ENCODE measurements at regions not wholly inside any gene's neighbourhood (a gene's known extent, or its start where the extent isn't known, plus 50 kb on each side); places are given as distances from the start of the nearest gene placed in this dataset.

DNA sequence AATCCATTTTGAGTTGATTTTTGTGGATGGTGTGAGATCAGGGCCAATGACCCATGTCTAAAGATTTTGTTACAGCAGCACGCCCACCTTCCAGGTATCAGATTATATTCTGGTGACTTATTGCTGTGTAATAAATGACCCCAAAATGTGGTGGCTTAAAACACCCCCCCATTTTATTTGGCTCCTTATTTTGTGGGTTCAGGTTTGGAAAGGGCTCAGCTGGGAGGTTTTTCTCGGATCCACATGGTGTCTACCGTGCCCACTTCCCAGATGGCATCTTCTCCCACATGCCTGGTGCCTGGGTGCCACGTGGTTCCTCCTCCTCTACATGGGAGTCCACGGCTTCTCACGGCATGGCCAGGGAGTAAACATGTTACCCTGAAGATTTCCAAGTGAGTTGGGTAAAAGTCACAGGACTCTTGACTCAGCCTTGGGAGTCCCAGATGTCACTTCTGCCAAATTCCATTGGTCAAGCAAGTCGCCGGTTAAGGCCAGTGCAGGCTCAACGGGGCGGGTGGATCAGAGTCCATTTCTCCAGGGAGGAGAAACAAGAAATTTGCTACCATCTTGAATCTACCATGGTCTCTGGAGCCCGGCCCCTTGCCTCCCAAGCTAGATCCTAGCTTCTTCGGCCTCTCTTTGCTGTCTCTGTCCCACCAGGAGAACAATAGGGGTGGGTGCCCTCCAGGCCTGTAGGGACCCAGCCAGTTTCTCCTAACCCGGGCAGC lies 214.3 kb downstream of the KIF26A start:
- H3K27me3 Mint-ChIP-seq = peaks cover 0 to 11% (median 0%) of the 10 kb centered on the region in 5 donors
- peaks cover 0 to 3% (median 0%) of the 10 kb centered on the region in 9 donors for H3K9me3 Mint-ChIP-seq
- peak overlapping the region in 2 of 10 donors; percentile 38 to 63 for H3K27ac Mint-ChIP-seq
- no peak overlapping the region for H3K4me3 Mint-ChIP-seq
- peak in 1 of 10 donors; percentile 15 for DNase-seq
- ATAC-seq = no peak
- POLR2A ChIA-PET = no interaction called here
- no peaks in the 10 kb centered on the region for H3K36me3 Mint-ChIP-seq
- peaks cover 0 to 11% (median 6%) of the 10 kb centered on the region in 4 donors for H3K4me1 Mint-ChIP-seq

DNA sequence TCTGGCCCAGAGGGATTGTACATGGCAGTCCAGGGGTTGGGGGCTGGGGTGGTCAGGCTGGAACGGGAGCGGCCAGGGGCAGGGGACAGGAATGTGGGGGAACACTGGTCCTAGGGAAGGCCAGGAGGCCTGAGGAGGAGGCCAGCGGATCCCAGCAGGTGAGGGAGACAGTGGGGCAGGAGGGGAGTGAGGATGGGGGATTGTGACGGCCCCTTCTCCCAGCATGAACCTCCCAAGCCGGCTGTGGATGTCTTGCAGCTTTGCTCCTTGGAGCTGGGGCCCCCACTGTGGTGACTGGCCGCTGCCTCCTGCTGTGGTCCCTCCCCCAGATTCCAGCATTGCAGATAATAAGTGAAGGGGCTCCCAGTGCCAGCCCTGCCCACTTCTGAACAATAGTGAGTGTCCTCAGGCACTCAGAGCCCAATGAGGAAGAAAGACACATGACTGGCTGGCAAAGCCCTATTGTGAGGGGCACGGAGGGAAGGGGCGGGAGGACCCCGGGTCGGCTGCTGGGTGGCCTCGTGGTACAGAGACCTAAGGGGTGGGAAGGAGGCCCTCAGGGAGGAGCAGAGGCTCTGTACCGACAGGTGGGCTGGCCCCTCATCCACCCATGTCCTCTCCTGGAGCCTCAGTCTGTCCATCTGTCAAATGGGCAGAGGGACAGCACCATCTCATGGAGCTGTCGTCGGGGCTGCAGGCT lies 215.0 kb downstream of the KIF26A start:
- no peaks in the 10 kb centered on the region for H3K36me3 Mint-ChIP-seq
- peaks cover 0 to 11% (median 6%) of the 10 kb centered on the region in 4 donors for H3K4me1 Mint-ChIP-seq
- ATAC-seq (no peak), DNase-seq (peak in 1 of 10 donors; percentile 60)
- H3K9me3 Mint-ChIP-seq = peaks cover 0 to 3% (median 0%) of the 10 kb centered on the region in 9 donors
- H3K4me3 Mint-ChIP-seq = no peak overlapping the region
- POLR2A ChIA-PET = no interaction called here
- H3K27me3 Mint-ChIP-seq = peaks cover 0 to 11% (median 0%) of the 10 kb centered on the region in 5 donors
- peak overlapping the region in 3 of 10 donors; percentile 31 to 86 (median 75) for H3K27ac Mint-ChIP-seq

DNA sequence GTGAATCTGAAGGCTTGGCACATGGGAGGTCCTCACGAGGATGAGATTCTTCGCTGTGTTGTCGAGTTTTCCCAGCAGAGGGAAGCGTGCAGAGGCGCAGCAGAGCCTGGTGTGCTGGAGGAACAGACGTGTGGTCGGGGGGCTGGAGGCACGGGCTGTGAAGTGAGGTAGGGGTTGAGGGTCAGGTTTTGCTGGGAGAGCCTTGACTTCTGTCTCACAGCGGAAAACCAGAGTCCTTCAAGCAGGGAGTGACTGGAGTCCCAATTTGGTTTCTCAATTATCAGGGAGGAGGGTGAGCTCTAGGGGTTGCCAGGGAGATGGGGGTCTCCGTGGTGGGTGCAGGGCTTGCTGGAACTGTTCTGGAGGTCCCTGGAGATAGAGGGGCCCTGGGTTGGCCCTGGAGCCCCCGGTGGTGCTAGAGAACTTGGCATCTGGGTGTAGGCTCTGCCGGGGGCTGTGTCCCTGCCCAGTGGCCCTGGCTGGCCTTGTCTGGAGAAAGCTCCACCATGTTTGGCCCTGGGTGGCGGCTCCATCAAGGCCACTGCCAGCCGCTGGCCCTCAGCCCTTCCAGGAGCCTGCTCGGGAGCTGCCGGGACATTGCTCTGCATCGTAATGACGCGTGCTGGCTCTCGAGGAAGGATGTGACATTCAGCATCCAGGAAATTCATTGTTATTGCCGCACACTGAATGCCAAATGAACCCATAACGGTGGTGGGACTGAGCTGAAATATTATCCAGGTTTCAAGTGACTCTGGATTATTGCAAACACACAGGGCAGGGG lies 215.7 kb downstream of the KIF26A start:
- no peaks in the 10 kb centered on the region for H3K36me3 Mint-ChIP-seq

DNA sequence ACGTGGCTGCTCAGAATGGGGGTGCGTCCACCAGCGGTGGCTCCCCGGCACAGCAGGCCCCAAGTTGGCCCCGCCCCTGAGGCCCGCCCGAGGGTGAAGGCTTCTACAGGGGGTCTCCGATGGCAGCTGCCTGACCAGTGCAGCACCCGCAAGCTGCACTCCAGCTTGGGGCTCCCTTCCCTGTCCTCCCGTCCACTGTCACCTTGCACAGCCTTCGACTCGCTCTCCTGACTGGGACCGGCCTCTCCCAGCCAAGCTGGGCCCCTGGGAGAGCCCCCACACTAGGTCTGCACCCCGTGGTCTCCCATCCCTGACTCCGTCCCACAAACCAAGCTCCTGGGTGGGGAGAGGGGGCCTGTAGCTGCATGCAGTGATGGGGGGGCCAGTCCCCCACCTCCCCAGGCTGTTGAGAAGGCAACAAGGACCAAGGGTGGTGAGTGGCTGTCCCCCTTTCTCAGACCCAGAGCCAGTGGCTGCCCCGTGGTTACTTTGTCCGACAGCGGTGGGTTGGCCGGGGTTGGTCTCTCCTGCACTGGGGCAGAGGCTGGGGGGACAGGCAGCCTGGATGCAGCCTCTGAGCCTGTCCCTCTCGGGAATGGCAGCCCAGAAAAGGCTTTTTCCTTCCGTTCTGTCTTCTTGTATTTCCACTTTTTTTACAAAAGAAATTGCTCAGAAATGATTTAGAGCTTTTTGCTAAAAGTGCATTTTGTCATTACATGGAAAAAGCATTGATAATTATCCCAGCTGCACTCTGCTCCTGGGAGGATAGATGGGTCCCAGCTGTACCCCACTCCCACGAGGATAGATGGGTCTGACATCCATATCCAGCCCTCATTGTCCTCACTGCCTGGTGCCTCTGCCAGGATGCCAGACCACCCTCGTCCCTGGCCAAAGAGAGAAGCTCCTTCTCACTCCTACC lies 217.0 kb downstream of the KIF26A start:
- ATAC-seq = no peak
- Mint-ChIP-seq H3K4me1 (peaks cover 0 to 11% (median 5%) of the 10 kb centered on the region in 4 donors), H3K4me3 (peak overlapping the region in 1 of 10 donors; percentile 31), H3K36me3 (no peaks in the 10 kb centered on the region), H3K27ac (peak overlapping the region in 4 of 10 donors; percentile 15 to 45 (median 26)), H3K9me3 (peaks cover 0 to 3% (median 0%) of the 10 kb centered on the region in 9 donors), H3K27me3 (peaks cover 0 to 11% (median 0%) of the 10 kb centered on the region in 5 donors)
- POLR2A ChIA-PET = no interaction called here
- no peak for DNase-seq

More for the DNA sequence above, 215.7 kb downstream of the KIF26A start:
- Mint-ChIP-seq H3K27ac (peak overlapping the region in 6 of 10 donors; percentile 29 to 86 (median 49)), H3K9me3 (peaks cover 0 to 3% (median 0%) of the 10 kb centered on the region in 9 donors), H3K27me3 (peaks cover 0 to 11% (median 0%) of the 10 kb centered on the region in 5 donors), H3K4me1 (peaks cover 0 to 11% (median 6%) of the 10 kb centered on the region in 4 donors), H3K4me3 (no peak overlapping the region)
- ATAC-seq = no peak
- POLR2A ChIA-PET = no interaction called here
- peak in 1 of 10 donors; percentile 55 for DNase-seq

DNA sequence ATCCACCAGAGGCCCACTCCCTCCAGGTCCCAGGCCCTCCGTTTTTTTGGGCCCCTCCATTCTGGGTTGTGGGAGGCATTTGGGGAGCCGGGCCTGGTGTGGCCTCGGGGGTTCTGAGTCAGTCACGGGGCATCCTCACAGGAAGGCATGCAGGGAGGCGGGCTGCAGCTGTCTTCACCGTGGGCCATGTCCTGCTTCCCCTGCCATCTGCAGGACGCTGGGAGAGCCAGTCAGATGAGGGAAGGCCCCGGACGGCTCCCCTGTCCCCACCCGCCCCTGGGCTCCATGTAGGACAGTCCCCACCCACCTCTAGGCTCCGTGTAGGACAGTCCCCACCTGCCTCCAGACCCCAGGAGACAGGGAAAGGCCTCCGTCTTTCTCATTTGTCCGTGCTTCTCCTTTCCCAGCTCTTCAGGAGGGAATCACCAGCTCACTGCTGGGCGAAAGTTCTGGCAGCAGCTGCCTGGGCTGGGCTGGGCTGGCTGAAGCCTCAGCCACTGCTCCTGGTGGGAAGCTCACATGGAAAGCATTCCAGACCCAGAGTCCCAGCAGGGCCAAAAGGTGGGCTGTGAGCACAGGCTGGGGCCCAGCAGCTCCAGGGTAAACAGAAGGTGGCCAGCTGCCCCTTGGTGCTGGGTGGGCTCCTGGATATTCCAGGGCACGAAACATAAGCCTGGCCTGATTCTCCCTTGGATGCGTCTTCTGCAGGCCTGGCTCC lies 217.8 kb downstream of the KIF26A start:
- peak overlapping the region in 3 of 10 donors; percentile 28 to 62 (median 45) for H3K27ac Mint-ChIP-seq
- DNase-seq (peak in 1 of 10 donors; percentile 63), ATAC-seq (no peak)
- H3K27me3 Mint-ChIP-seq = peaks cover 0 to 11% (median 0%) of the 10 kb centered on the region in 5 donors
- no peaks in the 10 kb centered on the region for H3K36me3 Mint-ChIP-seq
- H3K9me3 Mint-ChIP-seq = peaks cover 0 to 3% (median 0%) of the 10 kb centered on the region in 9 donors
- POLR2A ChIA-PET = no interaction called here
- H3K4me3 Mint-ChIP-seq = no peak overlapping the region
- peaks cover 0 to 11% (median 5%) of the 10 kb centered on the region in 4 donors for H3K4me1 Mint-ChIP-seq

DNA sequence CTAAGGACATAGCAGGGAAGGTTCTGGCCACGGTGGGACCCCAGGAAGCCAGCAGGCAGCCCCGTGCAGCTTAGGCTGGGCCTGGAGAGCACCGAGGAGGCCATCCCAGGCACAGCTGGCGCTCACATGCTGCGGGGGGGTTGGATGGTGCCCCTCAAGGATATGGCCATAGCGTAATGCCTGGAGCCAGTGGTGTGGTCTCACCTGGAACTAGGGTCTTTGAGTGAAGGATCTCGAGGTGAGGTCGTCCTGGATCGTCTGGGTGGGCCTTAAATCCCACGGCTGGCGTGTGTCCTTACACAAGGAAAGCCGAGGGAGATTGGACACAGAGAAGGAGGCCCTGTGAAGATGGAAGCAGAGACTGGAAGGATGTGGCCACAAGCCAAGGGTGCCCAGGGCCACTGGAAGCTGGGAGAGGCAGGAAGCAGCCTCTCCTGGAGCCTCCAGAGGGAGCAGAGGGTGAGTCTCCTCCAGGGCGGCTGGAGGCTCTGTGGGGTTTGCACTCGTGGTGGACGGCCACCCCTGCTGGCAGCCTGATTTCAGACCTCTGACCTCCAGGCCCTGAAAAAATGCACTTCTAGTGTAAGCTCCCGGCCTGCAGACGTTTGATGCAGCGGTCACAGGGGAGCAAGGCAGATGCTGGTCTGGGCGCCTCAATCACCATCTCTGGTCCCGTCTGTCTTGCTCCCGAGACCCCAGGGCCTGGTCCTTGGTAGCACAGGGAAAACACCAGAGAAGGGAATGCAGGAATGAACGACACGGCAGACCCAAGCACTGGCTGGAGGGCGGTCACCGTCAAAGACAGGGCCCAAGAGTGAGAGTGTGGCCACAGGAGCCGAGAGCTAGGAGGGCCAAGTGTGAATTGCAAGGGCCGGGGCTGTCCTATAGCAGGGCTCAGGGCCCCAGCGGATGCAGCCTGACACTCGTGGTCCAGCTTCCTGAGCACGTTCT lies 218.6 kb downstream of the KIF26A start:
- no peak overlapping the region for H3K4me3 Mint-ChIP-seq
- ATAC-seq = no peak
- POLR2A ChIA-PET = no interaction called here

DNA sequence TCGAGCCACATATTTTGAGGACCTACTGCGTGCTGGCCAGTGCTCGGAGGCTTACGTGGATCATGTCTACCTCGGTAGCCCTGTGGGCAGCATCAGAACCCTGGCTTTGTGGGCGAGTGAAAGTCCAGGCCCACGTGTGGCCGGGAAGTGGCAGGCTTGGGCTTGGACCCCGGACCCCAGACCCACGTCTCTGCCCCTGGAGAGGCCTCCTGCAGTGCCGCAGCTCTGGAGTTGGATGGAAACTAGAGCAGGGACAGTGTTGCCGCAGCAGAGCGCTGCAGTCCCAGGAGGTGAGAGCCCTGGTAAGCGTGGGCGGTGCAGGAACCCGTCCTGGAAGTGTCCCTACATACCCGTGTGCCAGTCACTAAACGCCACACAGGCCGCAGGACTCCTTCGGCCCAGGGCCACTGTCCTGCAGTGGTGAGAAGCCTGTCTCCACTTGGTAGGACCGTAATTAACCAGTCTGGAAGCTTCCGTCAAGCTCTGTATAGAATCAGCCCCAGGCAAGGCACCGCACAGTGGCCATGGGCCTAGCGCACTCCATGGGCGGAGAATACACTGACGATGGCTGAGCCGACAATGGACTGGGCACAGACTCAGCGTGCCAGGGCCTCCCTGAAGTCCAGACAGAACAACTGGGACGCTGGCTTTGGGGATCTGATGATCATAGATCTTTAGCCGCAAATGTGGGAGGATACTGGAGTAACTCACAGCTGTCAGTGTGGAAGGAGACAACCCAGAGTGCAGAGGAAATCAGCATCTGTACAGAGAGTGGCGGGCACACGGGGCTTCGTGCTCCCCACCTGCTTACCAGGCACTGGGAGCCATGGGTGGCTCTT lies 219.5 kb downstream of the KIF26A start:
- Mint-ChIP-seq H3K4me3 (no peak overlapping the region), H3K9me3 (no peaks in the 10 kb centered on the region), H3K36me3 (no peaks in the 10 kb centered on the region), H3K27me3 (peaks cover 0 to 11% (median 0%) of the 10 kb centered on the region in 5 donors), H3K4me1 (peaks cover 0 to 11% (median 4%) of the 10 kb centered on the region in 4 donors), H3K27ac (peak overlapping the region in 3 of 10 donors; percentile 10 to 80 (median 48))
- ATAC-seq = no peak
- no peak for DNase-seq
- POLR2A ChIA-PET = no interaction called here

More for the DNA sequence above, 218.6 kb downstream of the KIF26A start:
- no peak for DNase-seq
- no peaks in the 10 kb centered on the region for H3K36me3 Mint-ChIP-seq
- H3K9me3 Mint-ChIP-seq = peaks cover 0 to 3% (median 0%) of the 10 kb centered on the region in 9 donors
- H3K27ac Mint-ChIP-seq = peak overlapping the region in 2 of 10 donors; percentile 62 to 79
- H3K4me1 Mint-ChIP-seq = peaks cover 0 to 11% (median 5%) of the 10 kb centered on the region in 4 donors
- peaks cover 0 to 11% (median 0%) of the 10 kb centered on the region in 5 donors for H3K27me3 Mint-ChIP-seq

DNA sequence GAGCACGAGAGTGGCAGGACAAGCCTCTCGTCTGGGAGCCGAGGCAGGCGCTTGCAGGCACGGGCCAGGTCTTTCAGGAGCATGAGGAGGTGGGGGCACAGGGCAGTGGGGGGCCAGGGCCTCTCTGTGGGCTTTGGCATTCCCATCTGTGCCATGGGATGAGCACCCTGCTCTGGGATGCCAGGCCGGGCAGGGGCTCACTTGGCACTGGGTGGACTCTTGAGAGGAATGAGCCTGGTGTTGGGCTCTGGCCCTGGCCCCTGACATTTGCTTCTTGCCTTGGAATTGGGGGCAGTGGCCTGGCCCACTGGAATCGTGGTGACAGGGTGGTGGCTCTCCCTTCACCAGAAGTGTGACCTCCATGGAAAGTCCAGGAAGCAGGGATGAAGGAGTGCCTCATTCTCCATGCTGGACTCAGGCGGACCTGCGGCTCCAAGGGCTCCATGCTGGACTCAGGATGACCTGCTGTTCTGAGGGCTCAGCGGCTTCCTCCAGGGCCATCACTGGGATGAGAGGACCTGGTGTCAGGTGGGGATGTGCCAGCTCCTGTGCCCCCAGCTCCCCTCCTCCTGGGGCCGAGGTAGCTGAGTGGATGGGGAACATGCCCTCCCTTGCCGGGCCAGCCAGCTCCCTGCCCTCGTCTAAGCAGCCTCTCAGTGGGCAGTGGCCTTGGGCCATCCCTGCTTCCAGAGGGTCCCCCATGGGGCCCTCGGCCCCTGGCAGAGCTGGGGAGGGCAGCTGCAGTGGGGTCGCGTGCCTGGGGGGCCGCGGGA lies 220.3 kb downstream of the KIF26A start:
- Mint-ChIP-seq H3K4me3 (no peak overlapping the region), H3K4me1 (peaks cover 0 to 8% (median 4%) of the 10 kb centered on the region in 4 donors), H3K27me3 (peaks cover 0 to 7% (median 0%) of the 10 kb centered on the region in 5 donors), H3K9me3 (no peaks in the 10 kb centered on the region), H3K27ac (peak overlapping the region in 1 of 10 donors; percentile 48), H3K36me3 (no peaks in the 10 kb centered on the region)
- ATAC-seq = no peak
- POLR2A ChIA-PET = no interaction called here
- DNase-seq = no peak

DNA sequence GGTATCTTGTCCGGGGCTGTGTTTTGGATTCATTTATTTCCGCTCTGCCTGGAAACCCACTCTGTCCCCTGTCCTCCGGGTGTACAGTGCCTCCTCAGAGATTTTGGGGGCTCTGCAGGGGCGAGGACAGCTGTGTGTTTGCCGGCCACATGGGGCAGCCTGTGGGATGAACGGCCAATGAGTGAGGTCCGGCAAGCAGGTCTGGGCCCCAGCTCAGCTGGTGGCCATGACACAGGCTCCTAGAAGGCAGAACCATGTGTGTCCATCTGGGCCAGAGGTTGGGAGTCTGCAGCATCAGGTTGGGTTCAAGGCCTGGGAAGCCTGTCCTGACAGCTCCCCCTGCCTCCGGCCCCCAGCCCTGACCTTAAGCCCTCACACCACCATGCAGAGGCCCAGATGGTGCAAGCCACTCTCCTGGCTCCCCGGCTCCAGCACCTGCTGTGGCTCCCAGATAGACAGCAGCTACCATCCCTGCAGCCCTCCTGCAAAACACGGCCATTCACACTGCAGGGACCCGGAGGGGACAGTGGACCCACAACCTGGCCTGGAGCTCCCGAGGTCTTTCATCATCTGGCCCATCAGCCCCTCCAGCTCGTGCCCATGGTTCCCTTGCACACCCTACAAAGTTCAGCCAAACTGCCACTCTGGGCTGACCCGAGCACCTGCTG lies 220.1 kb upstream of the C14orf180 start:
- DNase-seq = peak in 1 of 10 donors; percentile 62
- POLR2A ChIA-PET = no interaction called here
- Mint-ChIP-seq H3K27me3 (peaks cover 0 to 1% (median 0%) of the 10 kb centered on the region in 5 donors), H3K9me3 (peaks cover 0 to under 1% (median 0%) of the 10 kb centered on the region in 9 donors), H3K4me3 (no peak overlapping the region), H3K27ac (peak overlapping the region in 3 of 10 donors; percentile 14 to 80 (median 50)), H3K36me3 (no peaks in the 10 kb centered on the region), H3K4me1 (peaks cover 0 to 1% (median under 1%) of the 10 kb centered on the region in 4 donors)
- ATAC-seq = no peak

All from naive thymus-derived CD8-positive, alpha-beta T cell (primary cell).